COR-L47 (cell line): ENCODE measurements at regions not wholly inside any gene's neighbourhood (a gene's known extent, or its start where the extent isn't known, plus 50 kb on each side); places are given as distances from the start of the nearest gene placed in this dataset.

Experiments
- DNase-seq: peaks from one replicate; lab custom pipeline; 2025; lab: John Stamatoyannopoulos, UW

- no peak for DNase-seq
Measured at GRCh38 chr9:90025816-90026215, 421.0 kb downstream of the GADD45G start.

- no peak for DNase-seq
Measured at GRCh38 chr9:90027296-90027790, 422.5 kb downstream of the GADD45G start.

- no peak for DNase-seq
Measured at GRCh38 chr9:90029386-90029785, 424.6 kb downstream of the GADD45G start.

GRCh38 chr9:90029996-90030395 is 425.2 kb downstream of the GADD45G start:
- no peak for DNase-seq

- peak; percentile 47 for DNase-seq
Measured at GRCh38 chr9:90032296-90033027, 427.6 kb downstream of the GADD45G start.

- no peak for DNase-seq
Measured at GRCh38 chr9:90033028-90033650, 428.3 kb downstream of the GADD45G start.

GRCh38 chr9:90034071-90034470 is 429.3 kb downstream of the GADD45G start:
- no peak for DNase-seq

- DNase-seq = no peak
Measured at GRCh38 chr9:90035471-90035870, 430.7 kb downstream of the GADD45G start.

GRCh38 chr9:90037146-90037797 is 432.5 kb downstream of the GADD45G start:
- no peak for DNase-seq

- peak; percentile 96 for DNase-seq
Measured at GRCh38 chr9:90038763-90039162, 434.0 kb downstream of the GADD45G start.

GRCh38 chr9:90044263-90044662 is 439.5 kb downstream of the GADD45G start:
- DNase-seq = peak; percentile 63

- DNase-seq = peak; percentile 86
Measured at GRCh38 chr9:90044710-90045151, 439.9 kb downstream of the GADD45G start.

- DNase-seq = no peak
Measured at GRCh38 chr9:90046317-90046861, 441.6 kb downstream of the GADD45G start.

GRCh38 chr9:90047828-90048227 is 443.0 kb downstream of the GADD45G start:
- DNase-seq = no peak

- no peak for DNase-seq
Measured at GRCh38 chr9:90052366-90052765, 447.6 kb downstream of the GADD45G start.

GRCh38 chr9:90053027-90053426 is 448.2 kb downstream of the GADD45G start:
- DNase-seq = no peak

- peak; percentile 68 for DNase-seq
Measured at GRCh38 chr9:90054810-90055209, 450.0 kb downstream of the GADD45G start.

- no peak for DNase-seq
Measured at GRCh38 chr9:90055226-90055625, 450.4 kb downstream of the GADD45G start.

GRCh38 chr9:90057361-90057760 is 452.5 kb downstream of the GADD45G start:
- DNase-seq = no peak

- DNase-seq = no peak
Measured at GRCh38 chr9:90058182-90058763, 453.5 kb downstream of the GADD45G start.

- no peak for DNase-seq
Measured at GRCh38 chr9:90059436-90059835, 454.6 kb downstream of the GADD45G start.

- DNase-seq = no peak
Measured at GRCh38 chr9:90060256-90060655, 455.4 kb downstream of the GADD45G start.
